NK-92 treated with Interleukin-12 subunit alpha and Interleukin-12 subunit beta, amount 100 ng/mL, for 24 hours (cell line): ENCODE measurements at regions not wholly inside any gene's neighbourhood (a gene's known extent, or its start where the extent isn't known, plus 50 kb on each side); places are given as distances from the start of the nearest gene placed in this dataset.

Source experiments
- DNase-seq: peaks from one replicate; lab custom pipeline; 2025; lab: John Stamatoyannopoulos, UW

- DNase-seq: no peak
Measured at GRCh38 chr5:167753725-167754490, 537.5 kb upstream of the WWC1 start.

DNA sequence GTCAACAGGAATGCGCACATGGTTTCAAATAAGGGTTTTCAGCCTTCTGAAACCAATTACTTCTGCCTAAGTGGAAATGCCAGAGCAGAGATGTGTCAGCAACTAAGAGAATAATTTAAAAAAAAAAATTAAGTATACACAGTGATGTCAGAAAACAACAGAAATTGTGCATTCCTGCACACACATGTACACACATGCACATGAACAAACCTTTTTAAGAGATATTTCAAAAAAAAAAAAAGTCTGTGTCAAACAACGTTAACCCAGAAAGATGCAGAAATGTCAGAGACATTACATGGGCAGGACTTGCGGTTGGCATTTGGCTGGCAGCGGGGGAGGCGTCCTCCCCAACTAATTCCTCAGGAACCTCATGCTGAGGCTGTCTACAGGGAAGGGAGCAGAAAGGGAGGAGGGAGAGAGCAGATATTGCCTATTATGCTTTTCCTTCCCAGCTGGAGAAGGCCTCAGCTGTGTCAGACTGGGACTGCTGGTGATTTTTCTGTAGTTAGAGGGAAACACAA is 536.9 kb upstream of the WWC1 start:
- DNase-seq: no peak

- DNase-seq: no peak
Measured at GRCh38 chr5:167755420-167755819, 536.0 kb upstream of the WWC1 start.

- DNase-seq: no peak
Measured at GRCh38 chr5:167759057-167759821, 532.2 kb upstream of the WWC1 start.

DNA sequence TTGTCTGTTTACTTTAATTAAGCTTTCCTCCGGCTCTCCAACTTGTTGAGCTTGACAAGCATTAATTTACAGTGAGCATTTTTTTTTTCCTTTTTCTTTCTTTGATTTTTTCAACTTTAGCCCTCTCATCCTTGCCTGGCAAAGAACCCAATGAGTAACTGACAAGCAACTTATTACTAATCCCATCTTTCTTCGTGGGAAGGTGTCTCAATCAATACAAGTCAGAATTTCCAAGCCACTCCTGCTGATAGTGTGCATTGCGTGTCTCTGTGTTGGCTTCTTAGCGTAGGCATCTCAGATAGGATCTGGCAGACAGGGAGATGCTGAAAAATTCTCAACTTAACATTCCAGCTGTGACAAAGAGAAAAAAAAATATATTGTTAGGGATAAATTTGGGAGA is 527.7 kb upstream of the WWC1 start:
- DNase-seq: no peak

GRCh38 chr5:167764641-167765289 is 526.7 kb upstream of the WWC1 start:
- no peak for DNase-seq

DNA sequence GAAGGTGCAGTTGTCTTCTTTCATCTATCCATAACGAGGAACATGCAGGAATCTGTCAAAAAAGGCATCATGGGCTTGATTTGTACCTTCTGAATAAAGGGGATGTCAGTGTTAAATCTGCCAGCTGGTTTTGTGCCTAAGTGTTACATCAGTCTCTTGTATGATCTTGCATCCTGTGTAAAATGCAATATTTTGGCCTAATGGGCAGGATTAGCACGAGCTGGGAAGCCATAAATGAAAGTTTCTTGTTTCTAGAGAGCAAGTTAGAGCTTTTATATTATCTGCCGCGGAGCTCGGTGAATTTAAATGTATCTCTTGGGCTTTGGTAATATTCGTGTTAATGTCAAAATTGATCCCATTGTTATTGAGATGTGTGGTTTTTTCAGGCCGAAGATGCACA is 526.1 kb upstream of the WWC1 start:
- no peak for DNase-seq

GRCh38 chr5:167766957-167767356 is 524.5 kb upstream of the WWC1 start:
- no peak for DNase-seq

DNA sequence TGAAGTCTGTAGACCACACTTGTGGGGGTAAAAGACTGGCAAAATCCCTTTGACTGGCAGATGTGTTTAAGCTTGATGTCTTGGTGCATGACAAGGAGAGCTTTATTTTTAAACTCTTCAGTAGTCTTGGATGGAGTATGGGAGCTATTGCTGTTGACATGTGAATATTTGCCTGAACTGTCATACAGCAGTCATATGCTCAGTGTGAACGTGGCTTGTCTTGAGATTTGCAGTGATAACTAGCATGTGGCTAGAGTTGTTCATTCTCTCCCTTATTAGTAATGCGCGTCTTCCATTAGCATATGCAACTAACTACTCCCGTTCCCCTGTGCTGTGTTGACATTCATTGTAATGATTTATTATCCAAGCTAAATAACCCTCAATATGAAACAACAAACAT is 523.6 kb upstream of the WWC1 start:
- DNase-seq: no peak

DNA sequence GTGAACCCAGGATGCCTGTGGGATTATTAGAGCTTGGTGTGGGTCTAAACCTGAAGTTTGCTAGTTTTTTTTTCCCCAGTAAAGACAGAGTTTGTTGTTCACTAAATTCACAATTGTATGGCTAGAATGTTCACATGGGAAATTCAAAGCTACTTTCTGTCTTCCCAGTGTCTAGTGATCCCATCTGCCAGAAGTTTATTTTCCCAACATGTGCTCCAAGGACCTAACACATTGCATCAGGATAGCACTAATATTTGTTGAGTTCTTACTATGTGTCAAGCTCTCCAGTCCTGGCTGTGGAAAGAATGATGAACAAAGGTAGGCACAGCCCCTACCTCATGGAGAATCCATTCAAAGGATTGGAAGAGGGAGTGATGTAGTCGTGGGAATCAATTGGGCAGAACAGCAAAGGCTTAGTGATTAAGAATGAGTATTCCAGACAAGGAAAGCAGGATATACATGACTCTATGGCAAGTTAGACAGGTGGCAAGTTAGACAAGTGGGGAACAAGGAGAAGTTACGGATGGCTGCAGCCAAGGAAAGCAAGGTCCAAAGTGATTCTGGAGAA is 521.5 kb upstream of the WWC1 start:
- DNase-seq: no peak

DNA sequence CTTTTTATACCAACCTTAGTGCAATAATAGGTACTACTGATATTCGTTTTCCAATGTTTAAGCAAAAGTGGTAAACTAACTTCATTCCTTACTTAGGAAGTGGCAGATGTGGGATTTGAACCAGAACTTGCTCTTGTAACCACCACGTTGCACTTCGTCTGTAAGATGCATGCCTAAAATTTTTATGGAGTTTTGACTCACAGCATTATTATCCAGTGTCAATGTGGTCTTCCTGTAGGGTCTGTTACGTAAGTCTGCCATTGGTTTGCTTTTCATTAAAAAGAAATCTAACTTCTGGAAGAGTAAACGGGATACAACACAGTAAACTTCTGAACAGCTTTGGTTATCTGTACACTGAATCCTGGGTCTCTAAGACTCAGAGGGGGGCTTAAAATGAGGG is 521.0 kb upstream of the WWC1 start:
- no peak for DNase-seq

GRCh38 chr5:167771571-167771970 is 519.9 kb upstream of the WWC1 start:
- DNase-seq: no peak

DNA sequence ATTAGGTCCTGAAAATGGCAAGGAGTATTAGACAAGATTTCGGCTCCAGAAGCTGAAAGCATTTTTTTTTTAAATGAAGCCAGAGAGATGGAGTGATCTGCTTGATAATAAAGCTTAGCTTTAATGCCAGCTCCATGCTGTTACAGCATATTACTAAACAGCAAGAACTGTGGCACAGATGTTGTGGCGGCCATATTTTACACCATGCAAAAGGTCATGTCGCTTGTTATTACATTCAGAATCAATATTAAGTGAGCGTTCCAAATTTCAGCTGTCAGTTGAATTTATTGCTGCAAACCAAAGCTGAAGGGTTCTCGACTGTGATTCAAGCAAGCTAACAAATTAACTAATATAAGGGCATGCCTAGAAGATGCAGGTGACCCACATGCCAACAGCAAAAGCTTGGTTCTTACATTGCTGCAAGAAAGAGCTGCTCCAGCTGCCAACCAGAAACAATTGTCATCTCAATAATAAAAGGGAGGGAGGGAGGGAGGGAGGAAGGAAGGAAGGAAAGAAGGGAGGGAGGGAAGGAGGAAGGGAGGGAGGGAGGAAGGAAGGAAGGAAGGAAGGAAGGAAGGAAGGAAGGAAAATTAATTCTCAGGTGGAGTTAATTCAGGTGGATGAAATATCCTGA is 517.7 kb upstream of the WWC1 start:
- DNase-seq: no peak

DNA sequence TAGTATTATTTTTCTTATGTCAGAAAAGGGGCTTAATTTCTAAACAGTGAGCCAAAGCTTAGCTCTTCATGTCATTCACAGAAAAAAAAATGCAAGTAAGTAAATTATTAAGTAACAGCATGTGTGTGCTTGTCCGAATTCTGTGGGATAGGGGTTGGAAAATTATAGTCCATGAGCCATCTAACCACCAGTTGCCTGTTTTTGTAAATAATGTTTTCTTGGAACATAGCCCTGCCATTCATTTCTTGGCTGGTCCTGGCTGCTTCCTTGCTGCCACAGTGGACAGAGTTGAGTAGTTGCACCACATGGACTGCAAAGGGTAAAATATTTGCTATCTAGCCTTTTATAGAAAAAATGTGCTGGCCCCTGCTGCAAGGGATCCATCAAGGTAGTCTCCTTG is 513.7 kb upstream of the WWC1 start:
- no peak for DNase-seq

DNA sequence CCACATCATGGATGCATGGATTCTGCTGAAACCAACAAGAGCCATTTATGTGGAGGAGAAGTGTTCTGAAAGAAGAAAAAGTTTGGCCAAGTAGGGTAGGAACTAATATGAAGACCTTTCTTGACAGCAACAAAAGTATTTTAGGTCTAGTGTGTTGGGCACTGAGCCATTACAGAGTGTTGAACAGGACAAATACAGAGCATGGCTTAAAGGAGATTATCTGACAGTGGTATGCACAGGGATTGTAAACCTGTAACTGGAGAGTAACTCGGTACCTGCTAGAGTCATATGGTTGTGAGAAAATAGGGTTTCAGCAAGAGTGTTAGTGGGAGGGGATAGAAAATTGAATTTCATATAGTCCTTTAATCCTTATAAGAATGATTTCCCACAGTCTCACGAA is 513.2 kb upstream of the WWC1 start:
- DNase-seq: no peak

- DNase-seq: no peak
Measured at GRCh38 chr5:167779644-167780043, 511.8 kb upstream of the WWC1 start.

DNA sequence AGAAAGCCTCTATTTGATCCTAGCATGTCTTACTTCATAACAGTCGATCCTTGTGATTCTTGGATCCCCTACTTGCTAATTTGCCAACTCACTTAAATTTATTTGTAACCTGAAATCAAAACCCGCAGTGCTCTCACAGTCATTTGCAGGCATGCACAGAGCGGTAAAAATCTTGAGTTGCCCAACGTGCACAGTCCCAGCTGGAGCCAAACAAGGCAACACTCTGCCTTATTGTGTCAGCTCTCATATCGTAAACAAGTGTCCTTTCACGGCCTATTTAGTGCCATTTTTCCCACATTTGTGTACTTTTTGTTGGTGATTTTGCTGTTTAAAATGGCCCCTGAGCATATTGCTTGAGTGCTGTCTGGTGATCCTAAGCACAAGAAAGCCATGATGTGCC is 511.3 kb upstream of the WWC1 start:
- DNase-seq: no peak

DNA sequence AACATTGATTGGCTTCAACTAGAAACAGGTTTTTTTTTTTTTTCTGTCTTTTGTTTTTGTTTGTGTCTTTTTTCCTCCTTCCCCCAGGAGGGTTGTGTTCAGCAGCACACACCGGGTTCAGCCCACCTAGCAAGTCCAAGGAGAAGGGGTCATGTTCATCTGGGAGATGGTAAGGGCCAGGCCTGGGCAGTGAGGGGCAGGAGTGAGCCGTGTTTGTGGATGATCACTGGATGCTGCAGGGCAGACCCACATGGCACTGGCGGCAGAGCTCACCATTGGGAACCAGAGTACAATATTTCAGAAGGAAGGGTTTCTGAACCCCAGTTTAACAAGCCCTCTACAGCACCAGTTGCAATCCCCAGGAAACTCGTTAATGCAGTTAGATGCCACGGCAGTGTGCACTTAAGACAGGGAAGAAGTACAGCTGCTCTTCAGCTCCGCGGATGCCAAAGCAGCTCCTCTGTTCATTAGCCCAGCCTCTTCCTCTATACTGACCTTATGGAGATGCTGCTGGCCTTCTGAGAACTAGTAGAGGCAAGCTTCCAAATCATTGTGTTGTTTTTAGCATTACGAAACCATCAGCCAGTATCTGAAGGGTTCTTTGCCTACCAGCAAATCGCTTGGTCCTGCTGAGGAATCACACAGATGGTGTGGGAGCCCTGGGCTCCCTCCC is 508.2 kb upstream of the WWC1 start:
- DNase-seq: no peak

- DNase-seq: no peak
Measured at GRCh38 chr5:167785106-167785505, 506.3 kb upstream of the WWC1 start.

GRCh38 chr5:167785901-167786300 is 505.5 kb upstream of the WWC1 start:
- DNase-seq: no peak

- DNase-seq: no peak
Measured at GRCh38 chr5:167786871-167787578, 504.4 kb upstream of the WWC1 start.
